Neural cell (in vitro differentiated cells): ENCODE measurements at regions not wholly inside any gene's neighbourhood (a gene's known extent, or its start where the extent isn't known, plus 50 kb on each side); places are given as distances from the start of the nearest gene placed in this dataset.
A peak's percentile ranks its signal among the peaks of the same experiment; 100 is the strongest.

ENCODE experiments used
- H2AFZ ChIP-seq: fragments of 200-600, 300-800 bp; sonication (generic), shearing (Covaris generic); 2 replicates; pipeline ENCODE4 v1.6.0; 2014; ENCODE audit warnings: low read depth, mild to moderate bottlenecking, antibody characterized with exemption, low read length, moderate library complexity
- H3F3A ChIP-seq: fragments of 200-600 bp; shearing (Covaris generic); 2 replicates; pipeline ENCODE4 v1.6.1; 2016; ENCODE audit warnings: mild to moderate bottlenecking, moderate library complexity, mixed read lengths, antibody characterized with exemption, low read length; ENCODE audit not compliant: insufficient read depth, poor library complexity, severe bottlenecking
- H3K27ac ChIP-seq: fragments of 200-600, 300-800 bp; sonication (generic), shearing (Covaris generic); 2 replicates; pipeline ENCODE4 v1.5.1; 2014; ENCODE audit warnings: mild to moderate bottlenecking, low read length, moderate library complexity
- H3K27me3 ChIP-seq: fragments of 300-800, 200-600 bp; sonication (generic), shearing (Covaris generic); 2 replicates; pipeline ENCODE4 v1.6.0; 2014; ENCODE audit warnings: mild to moderate bottlenecking, low read depth, low read length, moderate library complexity; ENCODE audit not compliant: insufficient read depth
- H3K36me3 ChIP-seq: fragments of 300-800, 200-600 bp; sonication (generic), shearing (Covaris generic); 2 replicates; pipeline ENCODE4 v1.5.1; 2014; ENCODE audit warnings: mild to moderate bottlenecking, antibody characterized with exemption, low read length, moderate library complexity; ENCODE audit not compliant: insufficient read depth
- H3K4me2 ChIP-seq: fragments of 300-800, 200-600 bp; sonication (generic), shearing (Covaris generic); 2 replicates; pipeline ENCODE4 v1.6.0; 2014; ENCODE audit warnings: mild to moderate bottlenecking, low read length
- H3K4me3 ChIP-seq: fragments of 300-800, 200-600 bp; sonication (generic), shearing (Covaris generic); 2 replicates; pipeline ENCODE4 v1.5.1; 2014; ENCODE audit warnings: mild to moderate bottlenecking, low read length, moderate library complexity
- H3K79me2 ChIP-seq: fragments of 200-600 bp; shearing (Covaris generic); replicated peaks from 2 replicates; pipeline ENCODE4 v1.6.0; 2014; ENCODE audit warnings: mild to moderate bottlenecking, low read length, moderate library complexity; ENCODE audit not compliant: insufficient read depth
- H3K9ac ChIP-seq: fragments of 300-800, 200-600 bp; sonication (generic), shearing (Covaris generic); 2 replicates; pipeline ENCODE4 v1.6.1; 2016; ENCODE audit warnings: mild to moderate bottlenecking, low read length, mixed read lengths
- H3K9me2 ChIP-seq: fragments of 200-600 bp; shearing (Covaris generic); 2 replicates; pipeline ENCODE4 v1.6.1; 2016; ENCODE audit warnings: mild to moderate bottlenecking, low read length, mixed read lengths; ENCODE audit not compliant: insufficient read depth
- H3K9me3 ChIP-seq: fragments of 200-600, 300-800 bp; sonication (generic), shearing (Covaris generic); 2 replicates; pipeline ENCODE4 v1.6.1; 2016; ENCODE audit warnings: mild to moderate bottlenecking, mixed run types, low read length, moderate library complexity, mixed read lengths
- H4K20me1 ChIP-seq: fragments of 200-600 bp; shearing (Covaris generic); 2 replicates; pipeline ENCODE4 v1.6.1; 2016; ENCODE audit warnings: mild to moderate bottlenecking, mixed run types; ENCODE audit not compliant: insufficient read depth
- EP300 ChIP-seq: fragments of 450-650 bp; conservative IDR thresholded peaks from 2 replicates; pipeline ENCODE4 v1.6.1; 2014; ENCODE audit warnings: antibody characterized with exemption, mild to moderate bottlenecking, moderate library complexity; ENCODE audit not compliant: poor library complexity, severe bottlenecking
- EZH2 ChIP-seq: fragments of 200-600, 300-800 bp; shearing (Covaris generic), sonication (generic); IDR thresholded peaks from 2 replicates; pipeline ENCODE4 v1.6.1; 2014; ENCODE audit warnings: antibody characterized with exemption, low read length, borderline replicate concordance, mild to moderate bottlenecking; ENCODE audit not compliant: insufficient read depth, poor library complexity, severe bottlenecking
- MXI1 ChIP-seq: fragments of 450-650 bp; conservative IDR thresholded peaks from 2 replicates; pipeline ENCODE4 v1.6.1; 2014; ENCODE audit warnings: antibody characterized with exemption, mild to moderate bottlenecking; ENCODE audit not compliant: poor library complexity, severe bottlenecking
- POLR2AphosphoS5 ChIP-seq: IDR thresholded peaks from 2 replicates; pipeline ENCODE4 v1.6.1; 2012
- RAD21 ChIP-seq: fragments of 450-650 bp; conservative IDR thresholded peaks from 2 replicates; pipeline ENCODE4 v1.6.1; 2014; ENCODE audit warnings: antibody characterized with exemption, mild to moderate bottlenecking, moderate library complexity
- REST ChIP-seq: IDR thresholded peaks from 2 replicates; pipeline ENCODE4 v1.6.1; 2012; ENCODE audit warnings: borderline replicate concordance
- SMC3 ChIP-seq: fragments of 450-650 bp; conservative IDR thresholded peaks from 2 replicates; pipeline ENCODE4 v1.6.1; 2014; ENCODE audit warnings: antibody characterized with exemption, mild to moderate bottlenecking, moderate library complexity; ENCODE audit not compliant: poor library complexity
- TAF1 ChIP-seq: IDR thresholded peaks from 2 replicates; pipeline ENCODE4 v1.6.1; 2012; ENCODE audit warnings: low read depth
- TF ChIP-seq, protein P1 (sequence below): fragments of 450-650 bp; IDR thresholded peaks from 2 replicates; pipeline ENCODE4 v1.5.1; 2014; ENCODE audit warnings: antibody characterized with exemption, mild to moderate bottlenecking, moderate library complexity; ENCODE audit not compliant: poor library complexity, severe bottlenecking

GRCh38 chr2:210922419-210922818 lies 366.0 kb downstream of the CPS1 start:
- TF ChIP-seq TAF1 = no peak
- Histone ChIP-seq H3K9ac (no peak overlapping the region), H3K27ac (no peak overlapping the region), H4K20me1 (no peaks in the 10 kb centered on the region), H3K9me3 (no peaks in the 10 kb centered on the region), H3K4me3 (no peak overlapping the region), H3K79me2 (no peaks in the 10 kb centered on the region), H2AFZ (no peak overlapping the region), H3K4me2 (no peak overlapping the region), H3F3A (no peaks in the 10 kb centered on the region), H3K36me3 (no peaks in the 10 kb centered on the region), H3K27me3 (no peaks in the 10 kb centered on the region), H3K9me2 (no peaks in the 10 kb centered on the region)

GRCh38 chr2:210928714-210929113 lies 372.3 kb downstream of the CPS1 start:
- no peaks in the 10 kb centered on the region for H3K9me3 ChIP-seq
- H2AFZ ChIP-seq = no peak overlapping the region
- no peak overlapping the region for H3K4me3 ChIP-seq
- no peak overlapping the region for H3K9ac ChIP-seq
- no peaks in the 10 kb centered on the region for H3K9me2 ChIP-seq
- no peaks in the 10 kb centered on the region for H3K79me2 ChIP-seq
- no peak overlapping the region for H3K27ac ChIP-seq
- H3K4me2 ChIP-seq = no peak overlapping the region
- H3F3A ChIP-seq = no peaks in the 10 kb centered on the region
- H3K27me3 ChIP-seq = no peaks in the 10 kb centered on the region
- TF ChIP-seq RAD21 = no peak
- TF ChIP-seq SMC3 = no peak
- TF ChIP-seq, protein P1, sequence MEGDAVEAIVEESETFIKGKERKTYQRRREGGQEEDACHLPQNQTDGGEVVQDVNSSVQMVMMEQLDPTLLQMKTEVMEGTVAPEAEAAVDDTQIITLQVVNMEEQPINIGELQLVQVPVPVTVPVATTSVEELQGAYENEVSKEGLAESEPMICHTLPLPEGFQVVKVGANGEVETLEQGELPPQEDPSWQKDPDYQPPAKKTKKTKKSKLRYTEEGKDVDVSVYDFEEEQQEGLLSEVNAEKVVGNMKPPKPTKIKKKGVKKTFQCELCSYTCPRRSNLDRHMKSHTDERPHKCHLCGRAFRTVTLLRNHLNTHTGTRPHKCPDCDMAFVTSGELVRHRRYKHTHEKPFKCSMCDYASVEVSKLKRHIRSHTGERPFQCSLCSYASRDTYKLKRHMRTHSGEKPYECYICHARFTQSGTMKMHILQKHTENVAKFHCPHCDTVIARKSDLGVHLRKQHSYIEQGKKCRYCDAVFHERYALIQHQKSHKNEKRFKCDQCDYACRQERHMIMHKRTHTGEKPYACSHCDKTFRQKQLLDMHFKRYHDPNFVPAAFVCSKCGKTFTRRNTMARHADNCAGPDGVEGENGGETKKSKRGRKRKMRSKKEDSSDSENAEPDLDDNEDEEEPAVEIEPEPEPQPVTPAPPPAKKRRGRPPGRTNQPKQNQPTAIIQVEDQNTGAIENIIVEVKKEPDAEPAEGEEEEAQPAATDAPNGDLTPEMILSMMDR = no peak
- TF ChIP-seq POLR2AphosphoS5 = no peak
- TF ChIP-seq EP300 = no peak
- no peak for TF ChIP-seq MXI1
- TF ChIP-seq TAF1 = no peak
- TF ChIP-seq EZH2 = no peak
- TF ChIP-seq REST = no peak
- H3K36me3 ChIP-seq = no peaks in the 10 kb centered on the region
- H4K20me1 ChIP-seq = no peaks in the 10 kb centered on the region

- H3F3A ChIP-seq = no peaks in the 10 kb centered on the region
- no peaks in the 10 kb centered on the region for H3K36me3 ChIP-seq
- H3K9me3 ChIP-seq = no peaks in the 10 kb centered on the region
- H2AFZ ChIP-seq = no peak overlapping the region
- no peaks in the 10 kb centered on the region for H4K20me1 ChIP-seq
- H3K4me2 ChIP-seq = no peak overlapping the region
- no peaks in the 10 kb centered on the region for H3K9me2 ChIP-seq
- TF ChIP-seq RAD21 (peak; percentile 10), POLR2AphosphoS5 (peak; percentile 39), MXI1 (no peak)
- H3K27me3 ChIP-seq = no peaks in the 10 kb centered on the region
- no peaks in the 10 kb centered on the region for H3K79me2 ChIP-seq
- H3K4me3 ChIP-seq = no peak overlapping the region
- no peak overlapping the region for H3K9ac ChIP-seq
- peak overlapping the region; percentile 6 for H3K27ac ChIP-seq
These were observed 381.8 kb downstream of the CPS1 start for GRCh38 chr2:210938228-210938627.
